ENCODE measurements at regions not wholly inside any gene's neighbourhood (a gene's known extent, or its start where the extent isn't known, plus 50 kb on each side); places are given as distances from the start of the nearest gene placed in this dataset.
"Not testable (repeated sequence)": the region's sequence is repeated elsewhere in the genome, so short reads cannot be mapped to it uniquely, and the experiment has no call there.

GRCh38 chr5:99423396-99423795 lies 494.6 kb upstream of the CHD1 start:
- H3K4me3 Mint-ChIP-seq, H3K4me1 Mint-ChIP-seq: not testable (repeated sequence)

GRCh38 chr5:99418640-99419039 lies 489.8 kb upstream of the CHD1 start:
- not testable (repeated sequence) for H3K27ac Mint-ChIP-seq, H3K4me3 Mint-ChIP-seq, H3K4me1 Mint-ChIP-seq, H3K27me3 Mint-ChIP-seq, H3K9me3 Mint-ChIP-seq, ATAC-seq, DNase-seq

More at GRCh38 chr5:99423396-99423795, 494.6 kb upstream of the CHD1 start:
- not testable (repeated sequence) for H3K27ac Mint-ChIP-seq, ATAC-seq, H3K9me3 Mint-ChIP-seq, H3K27me3 Mint-ChIP-seq, DNase-seq

GRCh38 chr5:99410386-99410785 lies 481.6 kb upstream of the CHD1 start:
- not testable (repeated sequence) for H3K27me3 Mint-ChIP-seq, H3K9me3 Mint-ChIP-seq, ATAC-seq

GRCh38 chr5:99404764-99405302 lies 476.0 kb upstream of the CHD1 start:
- not testable (repeated sequence) for ATAC-seq, H3K4me1 Mint-ChIP-seq, H3K27me3 Mint-ChIP-seq, H3K9me3 Mint-ChIP-seq, H3K27ac Mint-ChIP-seq, DNase-seq, H3K4me3 Mint-ChIP-seq

More at GRCh38 chr5:99410386-99410785, 481.6 kb upstream of the CHD1 start:
- not testable (repeated sequence) for H3K4me1 Mint-ChIP-seq, H3K4me3 Mint-ChIP-seq, H3K27ac Mint-ChIP-seq, DNase-seq

GRCh38 chr5:99400571-99400970 lies 471.8 kb upstream of the CHD1 start:
- not testable (repeated sequence) for DNase-seq, ATAC-seq

GRCh38 chr5:99398976-99399375 lies 470.2 kb upstream of the CHD1 start:
- DNase-seq (no peak), ATAC-seq (no peak)
- no peaks in the 10 kb centered on the region for H3K4me1 Mint-ChIP-seq
- H3K27me3 Mint-ChIP-seq, result no peaks in the 10 kb centered on the region
- peaks cover 9 to 13% of the 10 kb centered on the region in 2 donors for H3K9me3 Mint-ChIP-seq
- no peak overlapping the region for H3K4me3 Mint-ChIP-seq
- no peak overlapping the region for H3K27ac Mint-ChIP-seq

More at GRCh38 chr5:99400571-99400970, 471.8 kb upstream of the CHD1 start:
- H3K4me1 Mint-ChIP-seq, H3K9me3 Mint-ChIP-seq, H3K27ac Mint-ChIP-seq, H3K4me3 Mint-ChIP-seq, H3K27me3 Mint-ChIP-seq: not testable (repeated sequence)

- no peak overlapping the region for H3K27ac Mint-ChIP-seq
- DNase-seq (no peak), ATAC-seq (no peak)
- H3K9me3 Mint-ChIP-seq, result peaks cover 0 to 20% of the 10 kb centered on the region in 2 donors
- H3K4me1 Mint-ChIP-seq, result no peaks in the 10 kb centered on the region
- no peaks in the 10 kb centered on the region for H3K27me3 Mint-ChIP-seq
- H3K4me3 Mint-ChIP-seq, result no peak overlapping the region
Observed at GRCh38 chr5:99386406-99387077, 457.7 kb upstream of the CHD1 start.

- H3K4me1 Mint-ChIP-seq, result no peaks in the 10 kb centered on the region
- H3K4me3 Mint-ChIP-seq, result no peak overlapping the region
- no peak for DNase-seq
- peaks cover 5 to 20% of the 10 kb centered on the region in 2 donors for H3K9me3 Mint-ChIP-seq
- H3K27ac Mint-ChIP-seq, result no peak overlapping the region
- no peaks in the 10 kb centered on the region for H3K27me3 Mint-ChIP-seq
- ATAC-seq, result no peak
Observed at GRCh38 chr5:99379187-99379586, 450.4 kb upstream of the CHD1 start.

- DNase-seq, result no peak
- no peaks in the 10 kb centered on the region for H3K27me3 Mint-ChIP-seq
- H3K9me3 Mint-ChIP-seq, result peaks cover 5 to 13% of the 10 kb centered on the region in 2 donors
- ATAC-seq, result no peak
- H3K4me1 Mint-ChIP-seq, result no peaks in the 10 kb centered on the region
- H3K27ac Mint-ChIP-seq, result no peak overlapping the region
- H3K4me3 Mint-ChIP-seq, result no peak overlapping the region
Observed at GRCh38 chr5:99378443-99378842, 449.6 kb upstream of the CHD1 start.

- Mint-ChIP-seq H3K4me3 (no peak overlapping the region), H3K9me3 (peaks cover 0 to 7% of the 10 kb centered on the region in 2 donors), H3K4me1 (no peaks in the 10 kb centered on the region), H3K27ac (no peak overlapping the region), H3K27me3 (no peaks in the 10 kb centered on the region)
- ATAC-seq (no peak), DNase-seq (no peak)
Observed at GRCh38 chr5:99369797-99370593, 441.2 kb upstream of the CHD1 start.

GRCh38 chr5:99368726-99369125 lies 439.9 kb upstream of the CHD1 start:
- Mint-ChIP-seq H3K9me3 (peaks cover 0 to 7% of the 10 kb centered on the region in 2 donors), H3K27ac (no peak overlapping the region), H3K27me3 (no peaks in the 10 kb centered on the region), H3K4me1 (no peaks in the 10 kb centered on the region), H3K4me3 (no peak overlapping the region)
- DNase-seq, result no peak
- ATAC-seq, result no peak

- ATAC-seq (no peak), DNase-seq (no peak)
- Mint-ChIP-seq H3K27me3 (no peaks in the 10 kb centered on the region), H3K4me3 (no peak overlapping the region), H3K9me3 (peaks cover 0 to 3% of the 10 kb centered on the region in 2 donors), H3K4me1 (no peaks in the 10 kb centered on the region), H3K27ac (no peak overlapping the region)
Observed at GRCh38 chr5:99355881-99356280, 427.1 kb upstream of the CHD1 start.

GRCh38 chr5:99349787-99350186 lies 421.0 kb upstream of the CHD1 start:
- H3K4me1 Mint-ChIP-seq, result no peaks in the 10 kb centered on the region
- no peak overlapping the region for H3K4me3 Mint-ChIP-seq
- no peaks in the 10 kb centered on the region for H3K27me3 Mint-ChIP-seq
- no peak overlapping the region for H3K27ac Mint-ChIP-seq
- DNase-seq, result no peak
- ATAC-seq, result no peak
- H3K9me3 Mint-ChIP-seq, result peaks cover 7 to 10% of the 10 kb centered on the region in 2 donors

GRCh38 chr5:99348597-99348996 lies 419.8 kb upstream of the CHD1 start:
- Mint-ChIP-seq H3K4me1 (no peaks in the 10 kb centered on the region), H3K9me3 (peaks cover 10 to 14% of the 10 kb centered on the region in 2 donors), H3K27me3 (no peaks in the 10 kb centered on the region), H3K4me3 (no peak overlapping the region), H3K27ac (no peak overlapping the region)
- DNase-seq (no peak), ATAC-seq (no peak)

- H3K9me3 Mint-ChIP-seq, result peaks cover 11 to 36% of the 10 kb centered on the region in 2 donors
- H3K4me3 Mint-ChIP-seq, H3K27ac Mint-ChIP-seq, DNase-seq, H3K27me3 Mint-ChIP-seq, ATAC-seq, H3K4me1 Mint-ChIP-seq: not testable (repeated sequence)
Observed at GRCh38 chr5:99339758-99340157, 411.0 kb upstream of the CHD1 start.

- no peaks in the 10 kb centered on the region for H3K4me1 Mint-ChIP-seq
- H3K4me3 Mint-ChIP-seq, result no peak overlapping the region
- H3K27ac Mint-ChIP-seq, result no peak overlapping the region
- no peaks in the 10 kb centered on the region for H3K27me3 Mint-ChIP-seq
- ATAC-seq, result no peak
- peaks cover 11 to 36% of the 10 kb centered on the region in 2 donors for H3K9me3 Mint-ChIP-seq
- no peak for DNase-seq
Observed at GRCh38 chr5:99334936-99335335, 406.1 kb upstream of the CHD1 start.

Measured in stimulated activated naive CD8-positive, alpha-beta T cell treated with anti-CD3 and anti-CD28 coated beads, Interleukin-15, amount 100 ng/mL, for 72 hours (primary cell).